Upper lobe of right lung (tissue), 1 donor: ENCODE measurements at regions not wholly inside any gene's neighbourhood (a gene's known extent, or its start where the extent isn't known, plus 50 kb on each side); places are given as distances from the start of the nearest gene placed in this dataset.

Experiments used
- ATAC-seq: fragments of 200-7000 bp; cut with Tn5 transposase; one replicate; pipeline ENCODE4 v1.9.1; 2020; ENCODE audit warnings: mild to moderate bottlenecking, moderate library complexity
- DNase-seq: peaks from one replicate; pipeline ENCODE4 v3.0.0-alpha.2; 2020
- H3K27ac ChIP-seq: fragments of 200-600 bp; one replicate; pipeline ENCODE4 v1.8.0; 2022
- H3K27me3 ChIP-seq: fragments of 200-600 bp; one replicate; pipeline ENCODE4 v1.8.0; 2022; ENCODE audit warnings: mild to moderate bottlenecking
- H3K36me3 ChIP-seq: fragments of 200-600 bp; one replicate; pipeline ENCODE4 v1.8.0; 2022
- H3K4me1 ChIP-seq: fragments of 200-600 bp; one replicate; pipeline ENCODE4 v1.8.0; 2022
- H3K4me3 ChIP-seq: fragments of 200-600 bp; one replicate; pipeline ENCODE4 v1.8.0; 2022; ENCODE audit warnings: mild to moderate bottlenecking
- H3K9me3 ChIP-seq: fragments of 200-600 bp; one replicate; pipeline ENCODE4 v1.8.0; 2022
- intact Hi-C: fragments of 100-400 bp; cut with DNase I; formaldehyde crosslinking; loops from one replicate; pipeline ENCODE4 v1.11.0; 2022
- TF ChIP-seq, protein P1 (sequence below): fragments of 200-600 bp; IDR thresholded peaks from one replicate; pipeline ENCODE4 v1.8.0; 2022; ENCODE audit warnings: antibody characterized with exemption
- donor health status: DM: no; HTN: yes; CAD: no; lungs with severe emphysema.

DNA sequence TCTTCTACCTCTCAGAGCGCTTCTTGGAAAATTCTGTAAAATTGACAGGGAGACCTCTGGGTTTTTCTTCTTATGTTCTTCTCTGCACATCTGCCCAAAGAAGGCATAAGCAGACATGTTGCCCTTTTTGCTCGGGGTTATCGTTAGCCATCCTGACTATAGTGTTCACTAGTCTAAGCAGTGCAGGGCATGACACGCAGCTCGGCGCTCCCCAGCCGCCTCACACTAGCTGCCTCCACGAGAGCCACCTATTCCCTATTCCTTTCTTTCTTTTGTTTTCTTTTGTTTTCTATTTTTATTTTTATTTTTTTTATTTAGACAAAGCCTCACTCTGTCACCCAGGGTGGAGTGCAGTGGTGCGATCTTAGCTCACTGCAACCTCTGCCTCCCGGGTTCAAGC lies 100.2 kb upstream of the OPRM1 start:
- TF ChIP-seq, protein P1, sequence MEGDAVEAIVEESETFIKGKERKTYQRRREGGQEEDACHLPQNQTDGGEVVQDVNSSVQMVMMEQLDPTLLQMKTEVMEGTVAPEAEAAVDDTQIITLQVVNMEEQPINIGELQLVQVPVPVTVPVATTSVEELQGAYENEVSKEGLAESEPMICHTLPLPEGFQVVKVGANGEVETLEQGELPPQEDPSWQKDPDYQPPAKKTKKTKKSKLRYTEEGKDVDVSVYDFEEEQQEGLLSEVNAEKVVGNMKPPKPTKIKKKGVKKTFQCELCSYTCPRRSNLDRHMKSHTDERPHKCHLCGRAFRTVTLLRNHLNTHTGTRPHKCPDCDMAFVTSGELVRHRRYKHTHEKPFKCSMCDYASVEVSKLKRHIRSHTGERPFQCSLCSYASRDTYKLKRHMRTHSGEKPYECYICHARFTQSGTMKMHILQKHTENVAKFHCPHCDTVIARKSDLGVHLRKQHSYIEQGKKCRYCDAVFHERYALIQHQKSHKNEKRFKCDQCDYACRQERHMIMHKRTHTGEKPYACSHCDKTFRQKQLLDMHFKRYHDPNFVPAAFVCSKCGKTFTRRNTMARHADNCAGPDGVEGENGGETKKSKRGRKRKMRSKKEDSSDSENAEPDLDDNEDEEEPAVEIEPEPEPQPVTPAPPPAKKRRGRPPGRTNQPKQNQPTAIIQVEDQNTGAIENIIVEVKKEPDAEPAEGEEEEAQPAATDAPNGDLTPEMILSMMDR = no peak
- Histone ChIP-seq H3K27ac (no peak overlapping the region), H3K36me3 (no peaks in the 10 kb centered on the region), H3K27me3 (no peaks in the 10 kb centered on the region), H3K4me1 (no peaks in the 10 kb centered on the region), H3K4me3 (no peak overlapping the region), H3K9me3 (no peaks in the 10 kb centered on the region)
- ATAC-seq (no peak), DNase-seq (no peak)
- intact Hi-C loops = no loop called here

DNA sequence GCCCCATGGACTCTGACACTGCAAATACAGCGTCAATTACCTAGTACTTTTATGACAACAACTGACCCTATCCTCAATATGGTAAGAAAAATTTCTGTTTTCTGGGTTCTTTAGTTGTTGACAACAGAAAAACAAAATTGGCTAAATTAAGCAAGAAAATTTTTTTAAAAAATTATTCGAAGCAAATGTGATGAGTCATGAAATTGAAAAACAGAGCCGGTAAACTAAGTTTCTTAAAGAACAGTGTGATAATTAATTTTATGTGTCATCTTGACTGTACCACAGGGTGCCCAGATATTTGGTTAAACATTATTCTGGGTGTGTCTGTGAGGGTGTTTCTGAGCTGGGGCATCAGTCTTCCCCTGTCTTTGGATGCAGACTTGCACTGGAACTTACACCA lies 107.6 kb upstream of the OPRM1 start:
- intact Hi-C loops = no loop called here
- TF ChIP-seq, protein P1 = no peak
- no peak overlapping the region for H3K27ac ChIP-seq
- no peaks in the 10 kb centered on the region for H3K9me3 ChIP-seq
- no peaks in the 10 kb centered on the region for H3K36me3 ChIP-seq
- H3K27me3 ChIP-seq = no peaks in the 10 kb centered on the region
- no peak for ATAC-seq
- no peak for DNase-seq
- H3K4me1 ChIP-seq = no peaks in the 10 kb centered on the region
- no peak overlapping the region for H3K4me3 ChIP-seq

DNA sequence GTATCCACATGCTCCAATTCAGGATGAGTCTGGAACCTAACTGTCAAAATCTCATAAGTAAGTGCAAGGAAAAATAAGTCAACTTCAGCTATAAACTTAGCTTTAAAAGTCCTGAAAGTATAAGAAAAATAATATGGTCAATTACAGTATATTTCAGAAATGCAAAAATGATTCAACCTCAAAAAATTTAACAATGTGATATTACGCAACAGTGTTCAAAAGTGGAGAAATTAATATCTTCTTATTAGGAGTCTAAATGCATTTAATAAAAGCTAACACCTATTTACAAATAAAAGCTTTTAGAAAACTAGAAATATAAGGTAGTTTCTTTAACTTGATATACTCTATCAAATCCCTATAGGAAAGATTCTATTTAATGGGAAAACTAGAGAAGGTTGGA lies 111.2 kb upstream of the OPRM1 start:
- Histone ChIP-seq H3K4me1 (no peaks in the 10 kb centered on the region), H3K27ac (no peak overlapping the region), H3K36me3 (no peaks in the 10 kb centered on the region), H3K9me3 (no peaks in the 10 kb centered on the region), H3K4me3 (no peak overlapping the region), H3K27me3 (no peaks in the 10 kb centered on the region)
- intact Hi-C loops = no loop called here
- no peak for ATAC-seq
- TF ChIP-seq, protein P1 = no peak
- DNase-seq = no peak

DNA sequence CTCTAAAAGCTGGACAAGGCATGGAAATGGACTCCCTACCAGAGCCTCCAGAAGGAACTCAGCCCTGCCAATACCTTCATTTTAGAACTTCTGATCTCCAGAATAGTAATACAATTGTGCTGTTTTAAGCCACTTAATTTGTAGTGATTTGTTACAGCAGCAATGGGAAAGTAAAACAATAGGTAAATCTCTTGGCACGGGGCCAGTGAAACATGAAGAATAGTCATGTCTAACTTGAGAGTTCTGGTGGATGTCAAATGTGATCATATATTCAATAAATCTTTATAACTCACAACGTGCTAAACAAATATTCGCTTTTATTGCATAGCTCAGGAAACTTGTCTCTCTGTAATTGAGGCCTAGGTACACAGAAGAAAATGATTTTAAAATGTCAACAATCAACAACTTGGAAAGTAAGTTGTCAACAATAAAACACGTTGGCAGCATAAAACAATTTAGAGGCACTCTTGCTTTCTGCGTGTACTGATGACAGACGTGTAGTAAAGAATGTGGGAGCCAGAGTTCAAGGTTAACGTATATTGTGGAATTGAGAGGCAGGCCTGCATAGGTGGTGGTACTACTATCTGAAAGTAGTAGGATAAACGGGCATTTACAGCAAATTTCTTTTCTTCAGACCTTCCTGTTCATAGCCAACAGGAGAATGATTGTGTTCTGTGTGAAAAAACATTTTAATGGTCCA lies 140.5 kb upstream of the OPRM1 start:
- intact Hi-C loops = no loop called here
- Histone ChIP-seq H3K9me3 (no peaks in the 10 kb centered on the region), H3K36me3 (no peaks in the 10 kb centered on the region), H3K4me3 (no peak overlapping the region), H3K27ac (no peak overlapping the region), H3K27me3 (no peaks in the 10 kb centered on the region), H3K4me1 (no peaks in the 10 kb centered on the region)
- DNase-seq (no peak), ATAC-seq (no peak)
- TF ChIP-seq, protein P1 = no peak

DNA sequence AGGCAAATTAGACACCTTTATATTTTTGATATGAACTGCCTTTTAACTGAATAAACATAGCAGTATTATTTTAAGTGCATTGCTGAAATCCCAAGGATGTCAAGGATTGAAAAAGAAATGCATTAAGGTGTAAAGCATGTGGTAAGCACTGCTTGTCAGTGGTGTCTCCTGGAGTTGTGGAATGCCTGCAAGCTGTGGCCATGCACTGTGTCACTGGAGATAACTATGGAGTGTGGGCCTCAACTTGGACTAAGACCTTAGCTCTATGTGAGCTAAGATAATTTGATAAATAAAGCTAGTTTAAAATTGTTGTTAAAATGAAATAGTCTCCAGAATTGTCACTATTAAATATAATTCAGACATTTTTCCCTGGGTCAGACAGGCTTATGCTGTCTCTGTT lies 156.6 kb upstream of the OPRM1 start:
- Histone ChIP-seq H3K36me3 (no peaks in the 10 kb centered on the region), H3K4me1 (no peaks in the 10 kb centered on the region), H3K9me3 (no peaks in the 10 kb centered on the region), H3K4me3 (no peak overlapping the region), H3K27me3 (no peaks in the 10 kb centered on the region), H3K27ac (no peak overlapping the region)
- no peak for DNase-seq
- no peak for ATAC-seq
- intact Hi-C loops = no loop called here
- TF ChIP-seq, protein P1 = no peak

DNA sequence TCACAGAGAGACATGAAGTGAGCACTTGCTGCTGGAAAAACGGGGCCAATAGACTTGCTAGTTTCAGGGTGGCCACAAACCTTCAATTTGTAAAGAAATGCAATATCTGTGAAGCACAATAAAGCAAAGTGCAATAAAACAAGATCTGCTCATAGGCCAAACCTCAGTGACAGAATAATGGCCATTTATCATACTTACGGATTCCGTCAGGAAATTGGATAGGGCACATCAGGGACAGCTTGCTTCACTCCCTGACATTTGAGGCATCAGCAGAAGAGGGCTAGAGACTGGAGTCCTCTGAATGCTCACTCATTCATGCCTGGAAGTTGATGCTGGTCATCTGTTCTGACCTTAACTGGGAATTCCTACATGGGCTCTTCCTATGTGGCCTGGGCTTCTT lies 165.5 kb upstream of the OPRM1 start:
- Histone ChIP-seq H3K9me3 (no peaks in the 10 kb centered on the region), H3K4me1 (no peaks in the 10 kb centered on the region), H3K36me3 (no peaks in the 10 kb centered on the region), H3K27me3 (no peaks in the 10 kb centered on the region), H3K27ac (no peak overlapping the region), H3K4me3 (no peak overlapping the region)
- ATAC-seq = no peak
- no peak for DNase-seq
- intact Hi-C loops = no loop called here
- TF ChIP-seq, protein P1 = no peak
